Loucy (cell line): ENCODE measurements at regions not wholly inside any gene's neighbourhood (a gene's known extent, or its start where the extent isn't known, plus 50 kb on each side); places are given as distances from the start of the nearest gene placed in this dataset.

Source experiments
- H2AFZ ChIP-seq: fragments of 200-600 bp; sonication (generic); 2 replicates; pipeline ENCODE4 v1.6.0; 2016; ENCODE audit warnings: antibody characterized with exemption, mild to moderate bottlenecking, low read length, moderate library complexity
- H3F3A ChIP-seq: fragments of 200-600 bp; 2 replicates; pipeline ENCODE4 v1.6.0; 2016; ENCODE audit warnings: antibody characterized with exemption, low read depth, mild to moderate bottlenecking
- H3K27me3 ChIP-seq: fragments of 200-600 bp; sonication (generic); 2 replicates; pipeline ENCODE4 v1.6.1; 2014; ENCODE audit warnings: low read length, mild to moderate bottlenecking; ENCODE audit not compliant: insufficient read depth, poor library complexity, severe bottlenecking
- H3K36me3 ChIP-seq: fragments of 200-600 bp; sonication (generic); 2 replicates; pipeline ENCODE4 v1.6.1; 2016; ENCODE audit warnings: low read length; ENCODE audit not compliant: insufficient read depth
- H3K4me1 ChIP-seq: fragments of 200-600 bp; sonication (generic); 2 replicates; pipeline ENCODE4 v1.5.1; 2014; ENCODE audit warnings: low read length, mild to moderate bottlenecking; ENCODE audit not compliant: insufficient read depth, poor library complexity, severe bottlenecking
- H3K4me2 ChIP-seq: fragments of 200-600 bp; sonication (generic); 2 replicates; pipeline ENCODE4 v1.6.0; 2014; ENCODE audit warnings: antibody characterized with exemption, low read length, low read depth, mild to moderate bottlenecking; ENCODE audit not compliant: poor library complexity, severe bottlenecking
- H3K4me3 ChIP-seq: fragments of 200-600 bp; sonication (generic); 2 replicates; pipeline ENCODE4 v1.5.1; 2014; ENCODE audit warnings: low read length, mild to moderate bottlenecking, mixed read lengths; ENCODE audit not compliant: poor library complexity, severe bottlenecking
- H3K79me2 ChIP-seq: fragments of 200-600 bp; sonication (generic); 2 replicates; pipeline ENCODE4 v1.6.1; 2014; ENCODE audit warnings: low read length; ENCODE audit not compliant: insufficient read depth
- H3K9ac ChIP-seq: fragments of 200-600 bp; sonication (generic); 2 replicates; pipeline ENCODE4 v1.6.0; 2014; ENCODE audit warnings: mild to moderate bottlenecking, low read depth, low read length, moderate library complexity; ENCODE audit not compliant: poor library complexity, severe bottlenecking
- H3K9me2 ChIP-seq: fragments of 200-600 bp; sonication (generic); replicated peaks from 2 replicates; pipeline ENCODE4 v1.6.1; 2016; ENCODE audit warnings: low read depth, low read length, mixed read lengths
- H3K9me3 ChIP-seq: fragments of 200-600 bp; sonication (generic); 2 replicates; pipeline ENCODE4 v1.6.1; 2014; ENCODE audit warnings: mild to moderate bottlenecking, antibody characterized with exemption, low read length, low read depth; ENCODE audit not compliant: insufficient read depth
- H4K20me1 ChIP-seq: fragments of 200-600 bp; sonication (generic); 2 replicates; pipeline ENCODE4 v1.6.0; 2014; ENCODE audit warnings: antibody characterized with exemption, low read length, mild to moderate bottlenecking; ENCODE audit not compliant: insufficient read depth, poor library complexity, severe bottlenecking
- CTCF ChIP-seq: fragments of 200-600 bp; sonication (generic); conservative IDR thresholded peaks from 2 replicates; pipeline ENCODE4 v1.5.1; 2014; ENCODE audit warnings: mild to moderate bottlenecking, antibody characterized with exemption, low read length
- EZH2phosphoT487 ChIP-seq: fragments of 200-600 bp; IDR thresholded peaks from 2 replicates; pipeline ENCODE4 v1.6.1; 2018; ENCODE audit warnings: antibody characterized with exemption, mild to moderate bottlenecking, moderate library complexity, borderline replicate concordance

GRCh38 chr16:73124665-73125375, 76.9 kb upstream of the ZFHX3 start:
- TF ChIP-seq EZH2phosphoT487 (no peak), CTCF (no peak)
- no peaks in the 10 kb centered on the region for H3K27me3 ChIP-seq
- H3K4me1 ChIP-seq = peaks cover 30% of the 10 kb centered on the region
- no peaks in the 10 kb centered on the region for H3K79me2 ChIP-seq
- H3K9me2 ChIP-seq = no peaks in the 10 kb centered on the region
- H3K9me3 ChIP-seq = no peaks in the 10 kb centered on the region
- H3F3A ChIP-seq = peaks cover 9% of the 10 kb centered on the region; the same call in 1 of the 2 replicates
- H3K4me3 ChIP-seq = no peak overlapping the region
- no peaks in the 10 kb centered on the region for H3K36me3 ChIP-seq
- peak overlapping the region; percentile 81 for H3K4me2 ChIP-seq
- no peak overlapping the region for H2AFZ ChIP-seq
- no peaks in the 10 kb centered on the region for H4K20me1 ChIP-seq
- H3K9ac ChIP-seq = no peak overlapping the region

GRCh38 chr16:73124097-73124652, 76.2 kb upstream of the ZFHX3 start:
- H3K4me1 ChIP-seq = peaks cover 30% of the 10 kb centered on the region
- no peaks in the 10 kb centered on the region for H3K9me2 ChIP-seq
- no peak overlapping the region for H3K9ac ChIP-seq
- no peaks in the 10 kb centered on the region for H3K79me2 ChIP-seq
- no peaks in the 10 kb centered on the region for H3K27me3 ChIP-seq
- peaks cover 9% of the 10 kb centered on the region; the same call in 1 of the 2 replicates for H3F3A ChIP-seq
- H3K4me2 ChIP-seq = peak overlapping the region; percentile 81
- no peaks in the 10 kb centered on the region for H3K36me3 ChIP-seq
- H3K4me3 ChIP-seq = no peak overlapping the region
- H4K20me1 ChIP-seq = no peaks in the 10 kb centered on the region
- no peak for TF ChIP-seq EZH2phosphoT487
- no peak for TF ChIP-seq CTCF
- no peak overlapping the region for H2AFZ ChIP-seq
- H3K9me3 ChIP-seq = no peaks in the 10 kb centered on the region

- H3K36me3 ChIP-seq = no peaks in the 10 kb centered on the region
- H4K20me1 ChIP-seq = no peaks in the 10 kb centered on the region
- H2AFZ ChIP-seq = peak overlapping the region; percentile 73
- peaks cover 2% of the 10 kb centered on the region; the same call in 1 of the 2 replicates for H3K9me3 ChIP-seq
- no peaks in the 10 kb centered on the region for H3K79me2 ChIP-seq
- TF ChIP-seq EZH2phosphoT487 (no peak), CTCF (no peak)
- peaks cover 30% of the 10 kb centered on the region for H3K4me1 ChIP-seq
- H3K9me2 ChIP-seq = no peaks in the 10 kb centered on the region
- H3F3A ChIP-seq = peaks cover 9% of the 10 kb centered on the region; the same call in 1 of the 2 replicates
- H3K4me3 ChIP-seq = peak overlapping the region; percentile 61
- H3K9ac ChIP-seq = peak overlapping the region; percentile 76
- no peaks in the 10 kb centered on the region for H3K27me3 ChIP-seq
- H3K4me2 ChIP-seq = peak overlapping the region; percentile 81
These were observed 74.9 kb upstream of the ZFHX3 start for GRCh38 chr16:73122604-73123391.
